B cell (primary cell): ENCODE measurements at regions not wholly inside any gene's neighbourhood (a gene's known extent, or its start where the extent isn't known, plus 50 kb on each side); places are given as distances from the start of the nearest gene placed in this dataset.

Experiments
- CTCF ChIP-seq: fragments of 200-600 bp; IDR thresholded peaks from one replicate; pipeline ENCODE4 v1.8.0; 2022; ENCODE audit warnings: antibody characterized with exemption, mild to moderate bottlenecking
- EZH2 ChIP-seq: IDR thresholded peaks from 2 replicates; pipeline ENCODE4 v1.6.1; 2012; ENCODE audit warnings: borderline replicate concordance, low read depth, mild to moderate bottlenecking, moderate library complexity, low read length; ENCODE audit not compliant: insufficient read depth, poor library complexity, severe bottlenecking

- TF ChIP-seq CTCF = no peak
- TF ChIP-seq EZH2 = no peak
Observed at GRCh38 chr7:17678896-17679295, 261.4 kb downstream of the SNX13 start.
